H1 (cell line): ENCODE measurements at regions not wholly inside any gene's neighbourhood (a gene's known extent, or its start where the extent isn't known, plus 50 kb on each side); places are given as distances from the start of the nearest gene placed in this dataset.

ENCODE experiments used
- CTCF ChIA-PET: fragments of 300-600 bp; sonication (Branson Sonifier 250); formaldehyde crosslinking; loops from one replicate; lab custom pipeline; 2021; ENCODE audit not compliant: partially characterized antibody; lab: Charles Lee
- POLR2A ChIA-PET: fragments of 300-600 bp; sonication (Branson Sonifier 250); formaldehyde crosslinking; loops from one replicate; lab custom pipeline; 2021; ENCODE audit warnings: inconsistent platforms; ENCODE audit not compliant: partially characterized antibody; lab: Charles Lee
- DNase-seq, 2 experiments: peaks; one replicate each; pipeline versions ENCODE4 v3.0.0 to v3.0.0-alpha.2; 2010 to 2022; ENCODE audit warnings: low spot score in 2 of 2, low read depth in 1 of 2, mixed read lengths in 1 of 2
- FAIRE-seq: peaks from 2 replicates; lab custom pipeline; 2011; peaks lifted over from hg19 to GRCh38; lab: Jason Lieb, UNC
- H2AFZ ChIP-seq: 2 replicates; pipeline ENCODE4 v1.8.1; 2012; ENCODE audit warnings: low read length, inconsistent platforms
- H2AK5ac ChIP-seq: 2 replicates; pipeline ENCODE4 v1.6.1; 2013; ENCODE audit warnings: low read depth, low read length
- H2BK120ac ChIP-seq: replicated peaks from 2 replicates; pipeline ENCODE3; 2013; ENCODE audit warnings: low read depth, low read length, inconsistent platforms
- H2BK12ac ChIP-seq: 2 replicates; pipeline ENCODE4 v1.6.1; 2013; ENCODE audit warnings: low read depth, low read length
- H2BK15ac ChIP-seq: 2 replicates; pipeline ENCODE4 v1.6.1; 2013; ENCODE audit warnings: low read length
- H2BK20ac ChIP-seq: 2 replicates; pipeline ENCODE4 v1.6.1; 2013; ENCODE audit warnings: low read length
- H2BK5ac ChIP-seq: 2 replicates; pipeline ENCODE4 v1.6.1; 2013; ENCODE audit warnings: low read depth, low read length
- H3K14ac ChIP-seq: 2 replicates; pipeline ENCODE4 v1.6.1; 2013; ENCODE audit warnings: inconsistent platforms; ENCODE audit not compliant: insufficient read length
- H3K18ac ChIP-seq: 2 replicates; pipeline ENCODE4 v1.6.1; 2013; ENCODE audit warnings: low read length; ENCODE audit errors: extremely low read depth
- H3K23ac ChIP-seq: 2 replicates; pipeline ENCODE4 v1.6.1; 2013; ENCODE audit warnings: inconsistent platforms; ENCODE audit not compliant: insufficient read length
- H3K23me2 ChIP-seq: 2 replicates; pipeline ENCODE4 v1.6.1; 2013; ENCODE audit warnings: low read depth, low read length
- H3K27ac ChIP-seq: 2 replicates; pipeline ENCODE4 v1.6.1; 2011; ENCODE audit warnings: low read depth, low read length, inconsistent platforms
- H3K27me3 ChIP-seq, 4 experiments: replicated peaks in 1 of 4; 1 replicate in 1 of 4; 2 replicates in 3 of 4; pipeline versions ENCODE4 v1.6.1 to v1.8.1; 2011 to 2013; ENCODE audit warnings: low read length in 3 of 4, mild to moderate bottlenecking in 3 of 4, inconsistent platforms in 2 of 4, mixed read lengths in 2 of 4, moderate library complexity in 1 of 4; ENCODE audit not compliant: control insufficient read depth in 3 of 4, insufficient read depth in 3 of 4; ENCODE audit errors: extremely low read depth in 1 of 4
- H3K36me3 ChIP-seq, 4 experiments: 2 replicates each; pipeline versions ENCODE4 v1.6.1 to v1.8.1; 2011 to 2013; ENCODE audit warnings: mild to moderate bottlenecking in 4 of 4, low read length in 3 of 4, moderate library complexity in 2 of 4, control low read depth in 1 of 4, inconsistent platforms in 1 of 4; ENCODE audit not compliant: insufficient read depth in 4 of 4, control insufficient read depth in 2 of 4
- H3K4ac ChIP-seq: replicated peaks from 2 replicates; pipeline ENCODE3; 2013; ENCODE audit warnings: low read length, low read depth, mixed read lengths, inconsistent platforms; ENCODE audit not compliant: insufficient read length
- H3K4me1 ChIP-seq, 4 experiments: replicated peaks in 1 of 4; 1 replicate in 1 of 4; 2 replicates in 3 of 4; pipeline versions ENCODE4 v1.6.1 to v1.8.1; 2011 to 2013; ENCODE audit warnings: low read length in 3 of 4, inconsistent platforms in 2 of 4, mixed read lengths in 1 of 4; ENCODE audit not compliant: insufficient read depth in 4 of 4, control insufficient read depth in 3 of 4
- H3K4me2 ChIP-seq, 2 experiments: 2 replicates each; pipeline versions ENCODE4 v1.6.1 to v1.8.1; 2011 to 2013; ENCODE audit warnings: low read depth in 2 of 2, low read length in 2 of 2, control low read depth in 1 of 2, inconsistent platforms in 1 of 2, mild to moderate bottlenecking in 1 of 2; ENCODE audit not compliant: insufficient read depth in 1 of 2
- H3K4me3 ChIP-seq, 4 experiments: fragments of 200-600, 300-600 bp in 1 of 4; sonication (generic), shearing (Covaris generic), sonication (Bioruptor Twin) in 1 of 4; 2 replicates each; pipeline versions ENCODE4 v1.5.1 to v1.8.1; 2011 to 2016; ENCODE audit warnings: low read length in 4 of 4, low read depth in 3 of 4, control low read depth in 2 of 4, inconsistent platforms in 2 of 4, mild to moderate bottlenecking in 2 of 4, mixed read lengths in 1 of 4, moderate library complexity in 1 of 4; ENCODE audit not compliant: insufficient read depth in 2 of 4; ENCODE audit errors: extremely low read depth in 1 of 4
- H3K56ac ChIP-seq: replicated peaks from 2 replicates; pipeline ENCODE3; 2013; ENCODE audit warnings: low read depth, mild to moderate bottlenecking, mixed read lengths, low read length, inconsistent platforms; ENCODE audit not compliant: insufficient read length
- H3K79me1 ChIP-seq: 2 replicates; pipeline ENCODE4 v1.6.1; 2013; ENCODE audit warnings: low read depth, low read length, control low read depth
- H3K79me2 ChIP-seq, 2 experiments: 2 replicates each; pipeline versions ENCODE4 v1.6.1 to v1.8.1; 2012 to 2013; ENCODE audit warnings: low read length in 2 of 2, mild to moderate bottlenecking in 2 of 2, inconsistent platforms in 1 of 2; ENCODE audit not compliant: insufficient read depth in 2 of 2, control insufficient read depth in 1 of 2
- H3K9ac ChIP-seq, 4 experiments: replicated peaks in 1 of 4; 1 replicate in 1 of 4; 2 replicates in 3 of 4; pipeline versions ENCODE4 v1.6.1 to v1.8.1; 2011 to 2013; ENCODE audit warnings: low read depth in 3 of 4, low read length in 3 of 4, control low read depth in 2 of 4, mild to moderate bottlenecking in 2 of 4, moderate library complexity in 2 of 4, inconsistent platforms in 1 of 4; ENCODE audit errors: extremely low read depth in 1 of 4
- H3K9me3 ChIP-seq, 2 experiments: 2 replicates each; pipeline versions ENCODE4 v1.6.1 to v1.8.1; 2012 to 2013; ENCODE audit warnings: mild to moderate bottlenecking in 2 of 2, moderate library complexity in 2 of 2, control low read depth in 1 of 2, inconsistent platforms in 1 of 2, low read depth in 1 of 2, low read length in 1 of 2, mixed read lengths in 1 of 2; ENCODE audit not compliant: insufficient read depth in 2 of 2
- H4K20me1 ChIP-seq, 2 experiments: replicated peaks in 1 of 2; 2 replicates each; pipeline versions ENCODE3 to v1.8.1; 2011 to 2013; ENCODE audit warnings: inconsistent platforms in 2 of 2, low read length in 2 of 2, mild to moderate bottlenecking in 1 of 2; ENCODE audit not compliant: insufficient read depth in 2 of 2, control insufficient read depth in 1 of 2
- H4K5ac ChIP-seq: 2 replicates; pipeline ENCODE4 v1.6.1; 2013; ENCODE audit warnings: low read length, low read depth, mixed read lengths, inconsistent platforms; ENCODE audit not compliant: insufficient read length
- H4K8ac ChIP-seq: 2 replicates; pipeline ENCODE4 v1.8.0; 2013; ENCODE audit warnings: mild to moderate bottlenecking, moderate library complexity, low read length, inconsistent platforms; ENCODE audit not compliant: insufficient read depth; ENCODE audit errors: extremely low read depth
- H4K91ac ChIP-seq: replicated peaks from 2 replicates; pipeline ENCODE3; 2013; ENCODE audit warnings: low read length, mixed read lengths, inconsistent platforms; ENCODE audit not compliant: insufficient read length
- POLR2AphosphoS5 ChIP-seq: IDR thresholded peaks from 2 replicates; pipeline ENCODE4 v1.6.1; 2011; ENCODE audit warnings: low read depth, low read length
- SIN3A ChIP-seq, 2 experiments: IDR thresholded peaks in 1 of 2; conservative IDR thresholded peaks in 1 of 2; 2 replicates each; pipeline ENCODE4 v1.6.1; 2011 to 2012; ENCODE audit warnings: low read length in 2 of 2, improper control_type of control experiment in 1 of 2, low read depth in 1 of 2, mild to moderate bottlenecking in 1 of 2
- WGBS, 2 experiments: shearing (Covaris generic) in 1 of 2; methylation state at CpG; one replicate each; pipeline versions ENCODE4 v1.1.6 to v1.1.7; 2013 to 2015; ENCODE audit warnings: low lambda C conversion rate in 2 of 2, mixed read lengths in 2 of 2, inconsistent platforms in 1 of 2, low coverage in 1 of 2, missing lambda C conversion rate in 1 of 2; ENCODE audit not compliant: insufficient replicate concordance in 2 of 2, insufficient coverage in 1 of 2, insufficient read length in 1 of 2; ENCODE audit errors: extremely low coverage in 1 of 2, missing lambda C conversion rate in 1 of 2; 5-methylcytosine and 5-hydroxymethylcytosine counted together

DNA sequence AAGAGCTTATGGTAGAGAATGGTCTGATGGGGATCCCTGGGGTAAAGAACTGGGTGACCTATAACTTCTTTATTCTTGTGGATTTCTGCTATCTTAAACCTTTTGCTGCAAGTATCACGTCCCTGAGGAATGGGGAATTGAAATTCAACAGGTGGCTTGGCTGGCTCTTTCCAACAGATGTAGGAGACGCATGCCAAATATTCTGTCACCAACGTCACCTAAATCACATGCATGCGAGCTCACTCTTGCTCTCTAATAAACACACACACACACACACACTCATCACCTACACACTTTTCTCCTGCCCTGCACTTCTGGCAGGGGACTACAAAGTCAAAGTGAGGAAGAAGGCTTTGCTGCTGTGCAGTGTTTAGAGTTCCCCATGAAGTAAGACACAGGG lies 145.8 kb upstream of the NECTIN3 start:
- no peak for FAIRE-seq

More for the DNA sequence above, 145.8 kb upstream of the NECTIN3 start:
- Histone ChIP-seq H2BK5ac (no peak overlapping the region), H2AK5ac (no peak overlapping the region), H4K91ac (no peak overlapping the region), H4K5ac (no peak overlapping the region), H3K4me2 (no peak overlapping the region), H2BK12ac (no peak overlapping the region), H3K23ac (no peak overlapping the region), H3K79me2 (peaks cover 0 to 90% of the 10 kb centered on the region in 2 experiments; a peak in 2 of 4 replicates), H3K18ac (no peak overlapping the region), H2BK120ac (no peak overlapping the region), H3K14ac (no peak overlapping the region), H3K79me1 (no peaks in the 10 kb centered on the region), H3K27me3 (no peaks in the 10 kb centered on the region), H3K4ac (no peak overlapping the region), H3K27ac (no peak overlapping the region), H3K9me3 (no peaks in the 10 kb centered on the region), H3K36me3 (peaks cover 0 to 17% (median 1%) of the 10 kb centered on the region in 4 experiments; a peak in 4 of 8 replicates), H3K4me3 (no peak overlapping the region), H3K23me2 (no peaks in the 10 kb centered on the region), H2BK15ac (no peak overlapping the region), H3K56ac (no peak overlapping the region), H3K4me1 (no peaks in the 10 kb centered on the region; a peak in 1 of 7 replicates), H3K9ac (no peak overlapping the region), H4K20me1 (peaks cover 0 to 3% of the 10 kb centered on the region in 2 experiments), H2AFZ (no peak overlapping the region), H2BK20ac (no peak overlapping the region), H4K8ac (no peak overlapping the region)
- POLR2A ChIA-PET = interaction anchor here (0.5 to 2.4 kb wide), 4 partner anchors 12 to 109 kb away, joined by 3 to 12 read pairs (median 7); no protein-coding TSS in a partner anchor
- WGBS, 2 experiments = 88% methylated on average over 4 of the region's 4 CpGs; no CpG with 5 or more reads in 1 of the 2 experiments
- CTCF ChIA-PET = interaction anchor here (1.0 kb wide), 1 partner anchor 8 kb away, joined by 3 read pairs; no protein-coding TSS in a partner anchor
- no peak for TF ChIP-seq SIN3A (conservative IDR thresholded peaks at IDR 0.05 in 1 of 2, IDR thresholded peaks at IDR 0.05 in 1 of 2; ENCODE audit: low read depth in 1 of 2, low read length in 2 of 2)
- peak; percentile 24; the same call in 1 of the 2 replicates for TF ChIP-seq POLR2AphosphoS5
- no peak for DNase-seq
